ENCODE measurements at regions not wholly inside any gene's neighbourhood (a gene's known extent, or its start where the extent isn't known, plus 50 kb on each side); places are given as distances from the start of the nearest gene placed in this dataset.

- no peak for DNase-seq
Observed at GRCh38 chr2:19131871-19132270, 226.6 kb downstream of the OSR1 start.

- DNase-seq = no peak
Observed at GRCh38 chr2:19128148-19128547, 230.3 kb downstream of the OSR1 start.

- DNase-seq = no peak
Observed at GRCh38 chr2:19127616-19128015, 230.8 kb downstream of the OSR1 start.

GRCh38 chr2:19125901-19126680, 232.3 kb downstream of the OSR1 start:
- DNase-seq = no peak

- DNase-seq = no peak
Observed at GRCh38 chr2:19124135-19124534, 234.3 kb downstream of the OSR1 start.

GRCh38 chr2:19123556-19123955, 234.9 kb downstream of the OSR1 start:
- DNase-seq = no peak

- DNase-seq = no peak
Observed at GRCh38 chr2:19122220-19122619, 236.2 kb downstream of the OSR1 start.

- no peak for DNase-seq
Observed at GRCh38 chr2:19120941-19121750, 237.3 kb downstream of the OSR1 start.

- DNase-seq = no peak
Observed at GRCh38 chr2:19120181-19120580, 238.2 kb downstream of the OSR1 start.

GRCh38 chr2:19119326-19120001, 239.0 kb downstream of the OSR1 start:
- DNase-seq = no peak

GRCh38 chr2:19116918-19117317, 241.5 kb downstream of the OSR1 start:
- no peak for DNase-seq

- no peak for DNase-seq
Observed at GRCh38 chr2:19114754-19115231, 243.6 kb downstream of the OSR1 start.

GRCh38 chr2:19114126-19114525, 244.3 kb downstream of the OSR1 start:
- no peak for DNase-seq

- no peak for DNase-seq
Observed at GRCh38 chr2:19111354-19111753, 247.1 kb downstream of the OSR1 start.

GRCh38 chr2:19109518-19109917, 248.9 kb downstream of the OSR1 start:
- DNase-seq = no peak

- no peak for DNase-seq
Observed at GRCh38 chr2:19106376-19106775, 252.0 kb downstream of the OSR1 start.

GRCh38 chr2:19104503-19104902, 253.9 kb downstream of the OSR1 start:
- no peak for DNase-seq

- no peak for DNase-seq
Observed at GRCh38 chr2:19102696-19103423, 255.6 kb downstream of the OSR1 start.

- no peak for DNase-seq
Observed at GRCh38 chr2:19101968-19102367, 256.5 kb downstream of the OSR1 start.

- DNase-seq = no peak
Observed at GRCh38 chr2:19100570-19100969, 257.9 kb downstream of the OSR1 start.

- DNase-seq = no peak
Observed at GRCh38 chr2:19099181-19099580, 259.2 kb downstream of the OSR1 start.

GRCh38 chr2:19098467-19099160, 259.8 kb downstream of the OSR1 start:
- DNase-seq = no peak
